Small intestine (tissue), 7 donors: ENCODE measurements at regions not wholly inside any gene's neighbourhood (a gene's known extent, or its start where the extent isn't known, plus 50 kb on each side); places are given as distances from the start of the nearest gene placed in this dataset.

ENCODE experiments used
- DNase-seq, 2 donors: peaks; one replicate each; pipeline versions ENCODE4 v3.0.0 to v3.0.0-alpha.2; 2013
- FAIRE-seq: peaks from 2 replicates; lab custom pipeline; 2012; peaks lifted over from hg19 to GRCh38; lab: Jason Lieb, UNC
- H3K27ac ChIP-seq, 3 donors: one replicate each; pipeline ENCODE4 v1.5.1; 2013; ENCODE audit warnings: low read length in 2 of 3, mild to moderate bottlenecking in 2 of 3, control low read depth in 1 of 3, inconsistent platforms in 1 of 3, low read depth in 1 of 3, moderate library complexity in 1 of 3
- H3K27me3 ChIP-seq, 3 donors: one replicate each; pipeline ENCODE4 v1.6.1; 2013; ENCODE audit warnings: low read length in 3 of 3, inconsistent platforms in 1 of 3; ENCODE audit not compliant: control insufficient read depth in 3 of 3, insufficient read depth in 3 of 3
- H3K36me3 ChIP-seq, 3 donors: one replicate each; pipeline ENCODE4 v1.6.1; 2013; ENCODE audit warnings: low read length in 3 of 3, inconsistent platforms in 1 of 3, low read depth in 1 of 3, mild to moderate bottlenecking in 1 of 3, moderate library complexity in 1 of 3; ENCODE audit not compliant: control insufficient read depth in 3 of 3, insufficient read depth in 2 of 3
- H3K4me1 ChIP-seq, 3 donors: one replicate each; pipeline ENCODE4 v1.6.1; 2013; ENCODE audit warnings: low read length in 2 of 3, inconsistent platforms in 1 of 3, low read depth in 1 of 3, mild to moderate bottlenecking in 1 of 3, moderate library complexity in 1 of 3; ENCODE audit not compliant: control insufficient read depth in 3 of 3, insufficient read depth in 2 of 3
- H3K4me3 ChIP-seq, 3 donors: one replicate each; pipeline ENCODE4 v1.5.1; 2013; ENCODE audit warnings: low read length in 3 of 3, control low read depth in 1 of 3, inconsistent platforms in 1 of 3, low read depth in 1 of 3, mild to moderate bottlenecking in 1 of 3, moderate library complexity in 1 of 3
- H3K9me3 ChIP-seq, 2 donors: one replicate each; pipeline ENCODE4 v1.6.1; 2013; ENCODE audit warnings: low read depth in 1 of 2, low read length in 1 of 2; ENCODE audit not compliant: control insufficient read depth in 2 of 2, insufficient read depth in 1 of 2
- WGBS, 3 donors: extraction: QIAGEN DNeasy Blood & Tissue Kit; methylation state at CpG; one replicate each; pipeline ENCODE4 v1.1.7; 2013; 5-methylcytosine and 5-hydroxymethylcytosine counted together
- donor health status: healthy with polysubstance abuse.
- donor health status: control.
- donor health status: control.
- donor health status: Bipolar disorder and iron deficiency.
- donor health status: healthy.

DNA sequence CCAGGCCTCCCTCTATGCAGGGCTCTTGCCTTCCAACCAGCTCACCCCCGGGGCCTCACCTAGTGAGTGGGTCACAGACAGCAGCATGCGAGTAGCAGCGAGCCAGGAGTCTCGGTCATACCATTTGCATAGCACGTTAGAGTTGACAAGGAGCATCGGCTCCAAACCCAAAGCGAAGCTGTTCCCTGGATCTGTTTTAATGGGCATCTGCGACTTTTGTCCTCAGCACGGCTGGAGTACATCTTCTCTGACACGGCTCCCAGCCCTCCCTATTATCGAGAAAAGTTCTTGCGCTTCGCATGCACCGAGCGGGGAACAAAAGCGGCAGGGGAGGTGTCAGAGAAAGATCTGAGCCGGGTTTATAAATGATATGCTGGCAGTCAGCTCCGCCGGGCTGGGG, 253.3 kb downstream of the MAF start:
- no peak overlapping the region for H3K4me3 ChIP-seq
- FAIRE-seq (no peak), DNase-seq (no peak)
- 77 to 84% (median 83%) methylated on average over 19 of the region's 19 CpGs for WGBS, 3 donors
- peaks cover 0 to 5% (median 0%) of the 10 kb centered on the region in 3 donors for H3K27me3 ChIP-seq
- H3K27ac ChIP-seq: no peak overlapping the region
- H3K9me3 ChIP-seq: peaks cover 0 to 3% of the 10 kb centered on the region in 2 donors
- no peaks in the 10 kb centered on the region for H3K4me1 ChIP-seq
- H3K36me3 ChIP-seq: no peaks in the 10 kb centered on the region

DNA sequence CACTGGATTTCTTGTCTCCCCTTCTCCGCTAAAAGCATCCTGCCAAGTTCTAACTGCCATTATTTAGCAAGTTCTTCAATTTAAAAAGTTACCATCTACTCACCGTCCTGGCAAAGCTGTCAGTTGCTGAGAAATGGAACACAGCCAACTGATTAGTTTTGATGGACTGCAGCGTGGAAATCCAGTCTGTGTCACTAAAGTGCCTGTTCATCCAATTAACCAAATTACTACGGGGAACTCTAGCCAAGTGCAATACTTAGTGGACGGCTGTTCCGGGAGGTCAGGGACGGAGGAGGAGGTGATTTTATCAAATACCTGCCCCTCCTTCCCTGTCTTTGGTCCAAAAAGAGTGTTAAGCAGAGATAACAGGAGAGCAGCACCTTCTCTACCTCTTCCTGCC, 260.7 kb downstream of the MAF start:
- Histone ChIP-seq H3K9me3 (no peaks in the 10 kb centered on the region), H3K27me3 (peaks cover 0 to 5% (median 0%) of the 10 kb centered on the region in 3 donors), H3K36me3 (no peaks in the 10 kb centered on the region), H3K4me3 (no peak overlapping the region), H3K27ac (no peak overlapping the region), H3K4me1 (no peaks in the 10 kb centered on the region)
- WGBS, 3 donors: 24 to 64% (median 43%) methylated on average over 7 of the region's 7 CpGs
- DNase-seq (peak in 1 of 2 donors; percentile 5), FAIRE-seq (no peak)

DNA sequence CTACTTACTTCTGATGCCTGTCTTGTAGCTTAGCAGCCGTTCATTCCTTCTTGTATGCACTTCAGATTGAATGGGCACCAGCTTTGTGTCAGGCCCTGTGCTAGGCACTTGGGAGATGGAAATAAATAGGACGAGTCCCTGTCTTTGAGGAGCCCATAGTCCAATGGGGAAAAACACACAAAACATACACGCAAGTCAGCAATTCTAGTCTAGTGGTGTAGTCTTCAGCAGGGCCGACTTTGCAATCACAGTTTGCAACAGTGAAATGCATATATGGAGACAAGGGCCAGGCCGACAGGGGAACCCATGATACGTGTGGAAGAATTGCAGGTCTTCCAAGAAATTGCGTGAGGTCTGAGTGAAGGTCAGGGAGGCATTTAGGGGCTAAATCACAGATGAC, 262.6 kb downstream of the MAF start:
- DNase-seq (no peak), FAIRE-seq (no peak)
- WGBS, 3 donors: 87 to 96% (median 93%) methylated on average over 7 of the region's 7 CpGs
- Histone ChIP-seq H3K27me3 (peaks cover 0 to 5% (median 0%) of the 10 kb centered on the region in 3 donors), H3K4me1 (no peaks in the 10 kb centered on the region), H3K9me3 (no peaks in the 10 kb centered on the region), H3K27ac (no peak overlapping the region), H3K4me3 (no peak overlapping the region), H3K36me3 (no peaks in the 10 kb centered on the region)

DNA sequence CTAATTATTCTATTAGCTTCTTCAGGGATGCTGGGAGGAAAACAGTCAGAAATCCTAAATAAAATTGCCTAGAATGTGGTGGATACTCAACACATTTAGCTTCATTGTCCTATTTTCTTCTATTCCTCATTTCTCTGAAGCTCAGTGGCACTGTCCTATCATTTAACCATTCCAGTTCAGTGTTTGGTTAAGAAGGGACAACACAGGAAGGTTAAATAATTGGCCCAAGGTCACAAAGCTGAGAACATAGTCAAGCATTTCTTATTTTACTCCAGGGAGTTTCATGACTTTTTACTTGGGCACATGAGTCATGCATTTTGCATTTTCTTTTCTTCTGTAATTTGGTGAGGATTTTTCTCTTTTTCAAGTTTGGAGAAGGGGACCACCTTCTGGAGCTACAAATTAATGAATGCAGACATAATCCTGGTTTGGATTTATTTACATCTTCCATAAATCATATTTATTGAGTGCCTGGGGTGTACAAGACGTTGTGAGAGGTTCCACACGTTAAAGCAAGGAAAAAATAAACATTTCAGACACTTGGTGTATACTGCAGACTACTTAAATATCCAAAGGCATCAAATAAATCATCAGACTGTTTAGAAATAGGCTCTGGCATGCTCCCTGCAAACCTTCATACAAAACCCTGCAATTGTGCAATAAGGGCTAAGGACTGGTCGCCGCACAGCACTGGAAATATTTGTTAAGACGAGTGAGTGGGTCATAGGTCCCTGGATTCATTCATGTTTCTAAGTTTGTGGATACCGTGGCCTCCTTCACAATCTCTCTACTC, 263.9 kb downstream of the MAF start:
- WGBS, 3 donors: 65 to 79% (median 69%) methylated on average over 6 of the region's 6 CpGs
- H3K4me1 ChIP-seq: no peaks in the 10 kb centered on the region
- FAIRE-seq (no peak), DNase-seq (no peak)
- H3K9me3 ChIP-seq: no peaks in the 10 kb centered on the region
- no peak overlapping the region for H3K4me3 ChIP-seq
- H3K27ac ChIP-seq: no peak overlapping the region
- peaks cover 0 to 5% (median 0%) of the 10 kb centered on the region in 3 donors for H3K27me3 ChIP-seq
- no peaks in the 10 kb centered on the region for H3K36me3 ChIP-seq

DNA sequence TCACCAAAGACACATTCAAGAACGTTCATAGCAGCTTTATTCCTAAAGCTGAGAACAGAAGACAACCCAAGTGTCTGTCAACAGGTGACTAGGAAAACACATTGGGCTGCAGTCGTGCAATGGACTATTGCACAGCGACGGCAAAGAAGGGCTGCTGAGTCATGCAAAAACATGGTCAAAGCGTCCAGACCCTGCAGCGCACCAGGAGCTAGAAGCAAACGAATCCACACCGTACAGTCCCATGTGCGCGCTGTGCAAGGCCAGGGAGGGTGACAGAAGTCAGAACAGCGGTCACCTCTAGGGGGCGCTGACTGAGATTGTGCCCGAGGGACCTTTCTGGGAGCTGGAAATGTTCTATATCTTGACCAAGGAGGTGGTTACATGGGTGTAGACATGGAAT, 266.4 kb downstream of the MAF start:
- H3K9me3 ChIP-seq: no peaks in the 10 kb centered on the region
- DNase-seq (peak; percentile 5 to 9), FAIRE-seq (no peak)
- no peak overlapping the region for H3K27ac ChIP-seq
- 81 to 89% (median 83%) methylated on average over 13 of the region's 13 CpGs for WGBS, 3 donors
- no peak overlapping the region for H3K4me3 ChIP-seq
- peaks cover 0 to 13% (median 7%) of the 10 kb centered on the region in 3 donors for H3K4me1 ChIP-seq
- no peaks in the 10 kb centered on the region for H3K27me3 ChIP-seq
- no peaks in the 10 kb centered on the region for H3K36me3 ChIP-seq

DNA sequence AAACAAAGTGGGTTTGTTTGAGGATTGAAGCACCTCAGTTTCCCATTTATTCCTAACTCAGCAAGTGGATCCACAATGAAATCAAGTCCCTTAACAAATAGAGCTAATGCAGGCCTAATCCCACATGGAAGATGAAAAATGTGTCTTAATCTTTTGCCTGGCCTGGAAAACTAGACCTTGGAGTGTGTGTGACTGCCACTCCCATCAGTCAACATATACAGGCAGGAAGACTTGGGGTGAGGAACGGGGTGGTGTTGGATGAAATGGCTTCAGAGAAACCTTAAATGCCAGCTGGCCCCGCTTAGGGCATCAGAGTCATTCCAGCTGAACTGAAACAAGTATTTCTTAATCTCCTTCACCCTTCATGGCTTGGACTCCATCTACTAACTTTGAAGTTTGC, 269.5 kb downstream of the MAF start:
- FAIRE-seq (no peak), DNase-seq (peak; percentile 35 to 58)
- Histone ChIP-seq H3K27ac (no peak overlapping the region), H3K27me3 (no peaks in the 10 kb centered on the region), H3K9me3 (no peaks in the 10 kb centered on the region), H3K36me3 (no peaks in the 10 kb centered on the region), H3K4me3 (no peak overlapping the region), H3K4me1 (peaks cover 0 to 13% (median 7%) of the 10 kb centered on the region in 3 donors)
- 51 to 60% (median 60%) methylated on average over 2 of the region's 2 CpGs for WGBS, 3 donors

DNA sequence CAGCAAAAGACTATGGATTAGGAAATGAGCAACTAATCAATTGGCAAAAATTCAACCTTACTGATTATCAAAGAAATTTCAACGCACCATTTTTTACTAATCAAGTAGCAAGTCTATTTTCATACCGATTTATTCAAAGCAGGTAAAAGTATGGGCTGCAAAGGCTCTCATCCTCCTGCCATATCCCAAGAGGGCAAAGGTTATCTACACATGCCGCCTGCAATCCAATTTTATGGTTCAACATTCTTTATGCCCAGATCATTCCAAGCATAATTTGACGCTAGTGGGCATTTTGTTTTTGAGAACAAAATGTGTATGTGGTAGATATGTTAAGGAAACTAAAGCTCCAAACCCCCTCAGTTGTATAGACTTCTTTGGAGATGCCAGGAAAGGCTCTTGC, 270.6 kb downstream of the MAF start:
- H3K27me3 ChIP-seq: no peaks in the 10 kb centered on the region
- no peaks in the 10 kb centered on the region for H3K36me3 ChIP-seq
- H3K4me1 ChIP-seq: peaks cover 0 to 13% (median 7%) of the 10 kb centered on the region in 3 donors
- H3K27ac ChIP-seq: no peak overlapping the region
- 21 to 66% (median 41%) methylated on average over 4 of the region's 4 CpGs for WGBS, 3 donors
- H3K4me3 ChIP-seq: no peak overlapping the region
- FAIRE-seq (no peak), DNase-seq (peak; percentile 63 to 69)
- no peaks in the 10 kb centered on the region for H3K9me3 ChIP-seq

DNA sequence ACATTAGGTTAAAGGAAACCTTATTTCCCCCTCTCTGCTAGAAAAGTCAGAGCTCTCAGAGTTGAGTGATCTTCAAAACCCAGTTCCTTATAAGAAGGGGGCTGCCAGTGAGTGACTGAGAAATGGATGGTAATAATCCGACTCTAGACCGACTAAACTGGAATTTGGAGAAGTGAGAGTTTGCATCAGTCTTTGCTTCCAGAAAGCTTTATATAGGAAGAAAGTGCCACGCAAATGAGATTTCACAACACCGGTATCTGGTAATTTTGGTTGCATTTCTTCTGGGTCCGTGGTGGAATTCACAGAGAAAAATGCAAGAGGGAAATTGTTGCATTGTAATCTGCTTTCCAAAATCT, 271.4 kb downstream of the MAF start:
- WGBS, 3 donors: 78 to 92% (median 90%) methylated on average over 5 of the region's 5 CpGs
- Histone ChIP-seq H3K4me3 (no peak overlapping the region), H3K9me3 (no peaks in the 10 kb centered on the region), H3K4me1 (peaks cover 0 to 13% (median 7%) of the 10 kb centered on the region in 3 donors), H3K36me3 (no peaks in the 10 kb centered on the region), H3K27me3 (no peaks in the 10 kb centered on the region), H3K27ac (no peak overlapping the region)
- DNase-seq (no peak), FAIRE-seq (no peak)
